ENCODE measurements at regions not wholly inside any gene's neighbourhood (a gene's known extent, or its start where the extent isn't known, plus 50 kb on each side); places are given as distances from the start of the nearest gene placed in this dataset.

DNA sequence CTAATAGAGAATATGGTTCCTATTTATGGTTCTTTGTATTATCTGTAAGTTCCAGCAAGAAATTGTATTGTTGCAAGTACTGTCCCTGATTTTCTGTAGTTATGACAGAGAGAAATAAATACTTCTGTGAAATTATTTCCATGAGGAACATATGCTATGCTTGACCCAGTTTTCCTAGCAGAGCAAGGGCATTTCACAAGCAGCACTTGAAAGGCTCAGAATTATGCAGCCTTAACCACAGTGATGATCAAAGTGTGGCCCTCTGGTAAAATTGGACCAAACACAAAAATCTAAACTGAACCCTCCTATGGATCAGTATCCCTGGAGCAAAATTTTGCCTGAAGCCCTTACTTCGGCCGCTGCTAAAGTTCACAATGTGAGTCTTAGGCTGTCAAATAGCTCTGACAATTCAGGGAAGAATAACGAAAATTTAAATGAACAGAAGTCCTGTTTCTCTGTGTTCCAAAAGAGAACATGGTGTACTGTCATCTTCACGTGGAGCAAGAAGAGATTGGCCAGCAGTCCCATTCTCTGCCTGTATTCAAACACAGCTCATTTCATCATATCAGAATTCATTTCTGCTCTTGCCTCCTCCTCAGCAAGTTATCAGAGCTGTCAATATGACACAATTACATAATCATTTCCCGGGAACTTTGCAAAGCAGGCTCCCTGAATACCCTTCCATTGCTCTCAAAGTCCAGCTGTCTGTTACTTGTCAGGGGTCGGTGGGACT lies 471.9 kb downstream of the RPS29 start:
- TF ChIP-seq, protein P1, sequence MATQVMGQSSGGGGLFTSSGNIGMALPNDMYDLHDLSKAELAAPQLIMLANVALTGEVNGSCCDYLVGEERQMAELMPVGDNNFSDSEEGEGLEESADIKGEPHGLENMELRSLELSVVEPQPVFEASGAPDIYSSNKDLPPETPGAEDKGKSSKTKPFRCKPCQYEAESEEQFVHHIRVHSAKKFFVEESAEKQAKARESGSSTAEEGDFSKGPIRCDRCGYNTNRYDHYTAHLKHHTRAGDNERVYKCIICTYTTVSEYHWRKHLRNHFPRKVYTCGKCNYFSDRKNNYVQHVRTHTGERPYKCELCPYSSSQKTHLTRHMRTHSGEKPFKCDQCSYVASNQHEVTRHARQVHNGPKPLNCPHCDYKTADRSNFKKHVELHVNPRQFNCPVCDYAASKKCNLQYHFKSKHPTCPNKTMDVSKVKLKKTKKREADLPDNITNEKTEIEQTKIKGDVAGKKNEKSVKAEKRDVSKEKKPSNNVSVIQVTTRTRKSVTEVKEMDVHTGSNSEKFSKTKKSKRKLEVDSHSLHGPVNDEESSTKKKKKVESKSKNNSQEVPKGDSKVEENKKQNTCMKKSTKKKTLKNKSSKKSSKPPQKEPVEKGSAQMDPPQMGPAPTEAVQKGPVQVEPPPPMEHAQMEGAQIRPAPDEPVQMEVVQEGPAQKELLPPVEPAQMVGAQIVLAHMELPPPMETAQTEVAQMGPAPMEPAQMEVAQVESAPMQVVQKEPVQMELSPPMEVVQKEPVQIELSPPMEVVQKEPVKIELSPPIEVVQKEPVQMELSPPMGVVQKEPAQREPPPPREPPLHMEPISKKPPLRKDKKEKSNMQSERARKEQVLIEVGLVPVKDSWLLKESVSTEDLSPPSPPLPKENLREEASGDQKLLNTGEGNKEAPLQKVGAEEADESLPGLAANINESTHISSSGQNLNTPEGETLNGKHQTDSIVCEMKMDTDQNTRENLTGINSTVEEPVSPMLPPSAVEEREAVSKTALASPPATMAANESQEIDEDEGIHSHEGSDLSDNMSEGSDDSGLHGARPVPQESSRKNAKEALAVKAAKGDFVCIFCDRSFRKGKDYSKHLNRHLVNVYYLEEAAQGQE (IDR thresholded peaks at IDR 0.05) = no peak
- TF ChIP-seq, protein P2, sequence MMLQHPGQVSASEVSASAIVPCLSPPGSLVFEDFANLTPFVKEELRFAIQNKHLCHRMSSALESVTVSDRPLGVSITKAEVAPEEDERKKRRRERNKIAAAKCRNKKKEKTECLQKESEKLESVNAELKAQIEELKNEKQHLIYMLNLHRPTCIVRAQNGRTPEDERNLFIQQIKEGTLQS (IDR thresholded peaks at IDR 0.05) = no peak
- TF ChIP-seq, protein P3, sequence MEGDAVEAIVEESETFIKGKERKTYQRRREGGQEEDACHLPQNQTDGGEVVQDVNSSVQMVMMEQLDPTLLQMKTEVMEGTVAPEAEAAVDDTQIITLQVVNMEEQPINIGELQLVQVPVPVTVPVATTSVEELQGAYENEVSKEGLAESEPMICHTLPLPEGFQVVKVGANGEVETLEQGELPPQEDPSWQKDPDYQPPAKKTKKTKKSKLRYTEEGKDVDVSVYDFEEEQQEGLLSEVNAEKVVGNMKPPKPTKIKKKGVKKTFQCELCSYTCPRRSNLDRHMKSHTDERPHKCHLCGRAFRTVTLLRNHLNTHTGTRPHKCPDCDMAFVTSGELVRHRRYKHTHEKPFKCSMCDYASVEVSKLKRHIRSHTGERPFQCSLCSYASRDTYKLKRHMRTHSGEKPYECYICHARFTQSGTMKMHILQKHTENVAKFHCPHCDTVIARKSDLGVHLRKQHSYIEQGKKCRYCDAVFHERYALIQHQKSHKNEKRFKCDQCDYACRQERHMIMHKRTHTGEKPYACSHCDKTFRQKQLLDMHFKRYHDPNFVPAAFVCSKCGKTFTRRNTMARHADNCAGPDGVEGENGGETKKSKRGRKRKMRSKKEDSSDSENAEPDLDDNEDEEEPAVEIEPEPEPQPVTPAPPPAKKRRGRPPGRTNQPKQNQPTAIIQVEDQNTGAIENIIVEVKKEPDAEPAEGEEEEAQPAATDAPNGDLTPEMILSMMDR (IDR thresholded peaks at IDR 0.05; ENCODE audit: low read depth, low read length, missing input control) = no peak
- TF ChIP-seq TAF1 (conservative IDR thresholded peaks at IDR 0.05) (no peak), RXRA (IDR thresholded peaks at IDR 0.05) (no peak), EGR1 (IDR thresholded peaks at IDR 0.05; ENCODE audit: low read depth in 2 of 2) (no peak), SP1 (IDR thresholded peaks at IDR 0.05) (no peak), RAD21 (IDR thresholded peaks at IDR 0.05) (no peak), YY1 (IDR thresholded peaks at IDR 0.05) (no peak), FOXA1 (IDR thresholded peaks at IDR 0.05) (no peak), NR2F2 (IDR thresholded peaks at IDR 0.05) (no peak)
- TF ChIP-seq, protein P4, sequence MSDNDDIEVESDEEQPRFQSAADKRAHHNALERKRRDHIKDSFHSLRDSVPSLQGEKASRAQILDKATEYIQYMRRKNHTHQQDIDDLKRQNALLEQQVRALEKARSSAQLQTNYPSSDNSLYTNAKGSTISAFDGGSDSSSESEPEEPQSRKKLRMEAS (IDR thresholded peaks at IDR 0.05) = no peak
